HepG2 (cell line): ENCODE measurements at regions not wholly inside any gene's neighbourhood (a gene's known extent, or its start where the extent isn't known, plus 50 kb on each side); places are given as distances from the start of the nearest gene placed in this dataset.

Experiments
- AGO2 ChIP-seq: fragments of 200-400 bp; formaldehyde crosslinking; optimal IDR thresholded peaks from 2 replicates; pipeline ENCODE3; 2017; ENCODE audit warnings: mild to moderate bottlenecking, low read depth, low read length, moderate library complexity
- CREM ChIP-seq, 2 experiments: sonication (generic) in 1 of 2; formaldehyde crosslinking in 1 of 2; IDR thresholded peaks; 2 replicates each; pipeline versions ENCODE4 v1.4.0 to v1.6.1; 2016 to 2020; ENCODE audit warnings: antibody characterized with exemption in 1 of 2, mild to moderate bottlenecking in 1 of 2, missing genetic modification reagents in 1 of 2
- NFRKB ChIP-seq: fragments of 450-650 bp; IDR thresholded peaks from 2 replicates; pipeline ENCODE4 v1.6.1; 2017
- REPIN1 ChIP-seq: sonication (generic); formaldehyde crosslinking; IDR thresholded peaks from 2 replicates; pipeline ENCODE4 v1.8.0; 2022; ENCODE audit warnings: missing genetic modification reagents, low read depth, mild to moderate bottlenecking, borderline replicate concordance
- SOX6 ChIP-seq, 2 experiments: fragments of 450-650 bp in 1 of 2; sonication (generic) in 1 of 2; formaldehyde crosslinking in 1 of 2; IDR thresholded peaks; 2 replicates each; pipeline versions ENCODE4 v1.4.0 to v1.6.1; 2017 to 2020; ENCODE audit warnings: antibody characterized with exemption in 1 of 2, mild to moderate bottlenecking in 1 of 2, missing genetic modification reagents in 1 of 2
- TCF12 ChIP-seq, 2 experiments: fragments of 450-650 bp in 1 of 2; sonication (generic) in 1 of 2; formaldehyde crosslinking in 1 of 2; IDR thresholded peaks; 2 replicates each; pipeline versions ENCODE4 v1.6.1 to v1.8.0; 2017 to 2022; ENCODE audit warnings: antibody characterized with exemption in 1 of 2, mild to moderate bottlenecking in 1 of 2, missing genetic modification reagents in 1 of 2, moderate library complexity in 1 of 2
- ZNF180 ChIP-seq: sonication (generic); formaldehyde crosslinking; IDR thresholded peaks from 2 replicates; pipeline ENCODE4 v1.4.0; 2020; ENCODE audit warnings: low read depth, missing genetic modification reagents, borderline replicate concordance
- ZNF207 ChIP-seq: fragments of 450-650 bp; IDR thresholded peaks from 2 replicates; pipeline ENCODE4 v1.6.1; 2016; ENCODE audit warnings: antibody characterized with exemption, borderline replicate concordance
- ZNF263 ChIP-seq: sonication (generic); formaldehyde crosslinking; IDR thresholded peaks from 2 replicates; pipeline ENCODE4 v1.4.0; 2020; ENCODE audit warnings: missing genetic modification reagents
- ZNF776 ChIP-seq: sonication (generic); formaldehyde crosslinking; IDR thresholded peaks from 2 replicates; pipeline ENCODE4 v1.4.0; 2020; ENCODE audit warnings: mild to moderate bottlenecking, missing genetic modification reagents
- TF ChIP-seq, protein P1 (sequence below): sonication (generic); formaldehyde crosslinking; IDR thresholded peaks from 2 replicates; pipeline ENCODE4 v1.8.0; 2022; ENCODE audit warnings: mild to moderate bottlenecking, missing genetic modification reagents, moderate library complexity

DNA sequence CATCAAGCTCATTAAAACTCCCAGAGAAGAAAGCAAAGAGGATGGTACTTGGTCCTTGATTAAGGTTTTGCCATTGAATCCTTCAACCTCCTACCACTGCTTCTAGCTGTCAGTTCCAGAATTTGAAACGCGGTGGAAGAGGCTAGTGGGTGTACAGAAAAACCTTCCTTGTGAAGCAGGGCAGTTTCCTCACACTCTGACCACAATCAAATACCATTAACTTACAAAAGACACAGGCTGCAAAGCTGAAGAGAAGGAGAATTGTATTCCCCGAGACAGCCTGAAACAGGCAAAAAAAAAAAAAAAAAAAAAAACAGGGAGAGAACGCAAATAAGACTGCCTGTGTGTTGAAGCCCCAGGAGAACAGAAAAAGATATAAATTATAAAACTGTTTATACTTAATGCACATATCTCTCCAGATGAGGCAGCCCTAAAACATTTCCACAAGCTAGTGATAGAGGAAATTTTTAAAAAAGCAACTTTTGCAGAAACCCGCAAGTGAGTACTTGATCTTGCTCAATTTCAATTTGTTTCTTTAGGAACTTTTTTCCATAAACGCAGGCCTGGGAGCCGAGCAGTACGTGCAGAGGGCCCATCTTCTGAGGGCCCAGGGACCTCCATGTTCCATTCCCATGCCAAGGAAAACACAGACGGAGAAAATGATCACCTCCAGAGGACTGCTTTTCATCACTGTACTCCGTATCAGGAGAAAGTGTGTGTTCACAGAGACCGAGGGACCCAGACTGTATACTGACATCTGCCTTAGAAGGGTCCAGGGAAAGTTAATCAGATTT is 218.7 kb upstream of the BLID start:
- TF ChIP-seq, protein P1, sequence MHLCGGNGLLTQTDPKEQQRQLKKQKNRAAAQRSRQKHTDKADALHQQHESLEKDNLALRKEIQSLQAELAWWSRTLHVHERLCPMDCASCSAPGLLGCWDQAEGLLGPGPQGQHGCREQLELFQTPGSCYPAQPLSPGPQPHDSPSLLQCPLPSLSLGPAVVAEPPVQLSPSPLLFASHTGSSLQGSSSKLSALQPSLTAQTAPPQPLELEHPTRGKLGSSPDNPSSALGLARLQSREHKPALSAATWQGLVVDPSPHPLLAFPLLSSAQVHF: no peak
- TF ChIP-seq TCF12 (IDR thresholded peaks at IDR 0.05) (no peak), TCF12 (CRISPR knock-in tag; IDR thresholded peaks at IDR 0.05) (no peak), ZNF263 (CRISPR knock-in tag) (no peak), ZNF180 (CRISPR knock-in tag) (no peak), REPIN1 (CRISPR knock-in tag) (no peak), SOX6 (IDR thresholded peaks at IDR 0.05) (no peak), SOX6 (CRISPR knock-in tag; IDR thresholded peaks at IDR 0.05) (no peak), AGO2 (no peak), ZNF776 (CRISPR knock-in tag) (no peak), NFRKB (no peak), CREM (IDR thresholded peaks at IDR 0.05) (no peak), CREM (CRISPR knock-in tag; IDR thresholded peaks at IDR 0.05) (no peak), ZNF207 (no peak)
